ENCODE measurements at regions not wholly inside any gene's neighbourhood (a gene's known extent, or its start where the extent isn't known, plus 50 kb on each side); places are given as distances from the start of the nearest gene placed in this dataset.
A peak's percentile ranks its signal among the peaks of the same experiment; 100 is the strongest.

GRCh38 chr10:32160864-32161263 lies 104.6 kb upstream of the KIF5B start:
- Histone ChIP-seq H3K4me2 (ENCODE audit: low read length) (no peak overlapping the region), H3K9me3 (ENCODE audit: insufficient read depth, low read depth, low read length) (peaks cover 2% of the 10 kb centered on the region), H3K79me2 (ENCODE audit: control insufficient read depth, insufficient read depth, low read length, poor library complexity) (no peaks in the 10 kb centered on the region), H4K12ac (ENCODE audit: low read depth, low read length) (no peak overlapping the region), H2BK120ac (ENCODE audit: insufficient read depth, low read length, poor library complexity) (no peak overlapping the region), H2BK5ac (ENCODE audit: low read depth, low read length, poor library complexity) (no peak overlapping the region), H3K14ac (ENCODE audit: low read length) (no peak overlapping the region), H3K18ac (ENCODE audit: low read length) (no peak overlapping the region), H3K9ac (ENCODE audit: low read length) (no peak overlapping the region), H3K4me1 (ENCODE audit: control insufficient read depth in 1 of 2, insufficient read depth in 2 of 2, low read length in 2 of 2) (no peaks in the 10 kb centered on the region), H2AK5ac (ENCODE audit: low read length) (no peak overlapping the region), H2BK12ac (ENCODE audit: low read length) (no peak overlapping the region), H3K36me3 (ENCODE audit: control insufficient read depth in 1 of 2, insufficient read depth in 2 of 2, low read length in 2 of 2) (no peaks in the 10 kb centered on the region), H4K8ac (ENCODE audit: low read depth, low read length) (no peak overlapping the region), H2AFZ (ENCODE audit: insufficient read depth, low read length, poor library complexity) (no peak overlapping the region), H3K27me3 (ENCODE audit: insufficient read depth, low read length) (no peaks in the 10 kb centered on the region), H4K91ac (ENCODE audit: low read depth, low read length) (no peak overlapping the region), H3K79me1 (ENCODE audit: low read length) (no peaks in the 10 kb centered on the region), H3K23ac (ENCODE audit: low read length) (no peak overlapping the region), H3K4ac (ENCODE audit: low read depth, low read length) (no peak overlapping the region), H3K27ac (ENCODE audit: low read depth, low read length) (no peak overlapping the region), H3K4me3 (ENCODE audit: low read depth, low read length) (no peak overlapping the region)
- WGBS (ENCODE audit: extremely low coverage, insufficient coverage, insufficient read length) = no CpG with 5 or more reads among the region's 2 CpGs
- no peak for DNase-seq

GRCh38 chr10:32159264-32159663 lies 103.0 kb upstream of the KIF5B start:
- Histone ChIP-seq H3K36me3 (ENCODE audit: control insufficient read depth in 1 of 2, insufficient read depth in 2 of 2, low read length in 2 of 2) (no peaks in the 10 kb centered on the region), H4K91ac (ENCODE audit: low read depth, low read length) (no peak overlapping the region), H4K8ac (ENCODE audit: low read depth, low read length) (no peak overlapping the region), H2BK5ac (ENCODE audit: low read depth, low read length, poor library complexity) (no peak overlapping the region), H3K4me3 (ENCODE audit: low read depth, low read length) (no peak overlapping the region), H3K4me2 (ENCODE audit: low read length) (no peak overlapping the region), H3K9me3 (ENCODE audit: insufficient read depth, low read depth, low read length) (no peaks in the 10 kb centered on the region), H3K27ac (ENCODE audit: low read depth, low read length) (no peak overlapping the region), H2BK12ac (ENCODE audit: low read length) (no peak overlapping the region), H3K14ac (ENCODE audit: low read length) (no peak overlapping the region), H3K4me1 (ENCODE audit: control insufficient read depth in 1 of 2, insufficient read depth in 2 of 2, low read length in 2 of 2) (peaks cover 0 to 2% of the 10 kb centered on the region in 2 experiments), H3K27me3 (ENCODE audit: insufficient read depth, low read length) (no peaks in the 10 kb centered on the region), H3K4ac (ENCODE audit: low read depth, low read length) (no peak overlapping the region), H2AK5ac (ENCODE audit: low read length) (no peak overlapping the region), H2BK120ac (ENCODE audit: insufficient read depth, low read length, poor library complexity) (no peak overlapping the region), H3K18ac (ENCODE audit: low read length) (no peak overlapping the region), H3K79me1 (ENCODE audit: low read length) (no peaks in the 10 kb centered on the region), H3K79me2 (ENCODE audit: control insufficient read depth, insufficient read depth, low read length, poor library complexity) (no peaks in the 10 kb centered on the region), H4K12ac (ENCODE audit: low read depth, low read length) (no peak overlapping the region), H3K23ac (ENCODE audit: low read length) (no peak overlapping the region), H2AFZ (ENCODE audit: insufficient read depth, low read length, poor library complexity) (no peak overlapping the region), H3K9ac (ENCODE audit: low read length) (no peak overlapping the region)
- no peak for DNase-seq
- no CpG with 5 or more reads among the region's 7 CpGs for WGBS (ENCODE audit: extremely low coverage, insufficient coverage, insufficient read length)

- Histone ChIP-seq H3K79me2 (ENCODE audit: control insufficient read depth, insufficient read depth, low read length, poor library complexity) (no peaks in the 10 kb centered on the region), H2BK120ac (ENCODE audit: insufficient read depth, low read length, poor library complexity) (no peak overlapping the region), H3K79me1 (ENCODE audit: low read length) (no peaks in the 10 kb centered on the region), H2AK5ac (ENCODE audit: low read length) (no peak overlapping the region), H3K14ac (ENCODE audit: low read length) (no peak overlapping the region), H3K9me3 (ENCODE audit: insufficient read depth, low read depth, low read length) (peaks cover 1% of the 10 kb centered on the region), H3K4ac (ENCODE audit: low read depth, low read length) (no peak overlapping the region), H3K27ac (ENCODE audit: low read depth, low read length) (no peak overlapping the region), H2BK5ac (ENCODE audit: low read depth, low read length, poor library complexity) (no peak overlapping the region), H3K4me2 (ENCODE audit: low read length) (no peak overlapping the region), H3K27me3 (ENCODE audit: insufficient read depth, low read length) (no peaks in the 10 kb centered on the region), H4K12ac (ENCODE audit: low read depth, low read length) (no peak overlapping the region), H4K91ac (ENCODE audit: low read depth, low read length) (no peak overlapping the region), H4K8ac (ENCODE audit: low read depth, low read length) (no peak overlapping the region), H3K36me3 (ENCODE audit: control insufficient read depth in 1 of 2, insufficient read depth in 2 of 2, low read length in 2 of 2) (no peaks in the 10 kb centered on the region), H3K4me1 (ENCODE audit: control insufficient read depth in 1 of 2, insufficient read depth in 2 of 2, low read length in 2 of 2) (peaks cover 0 to 2% of the 10 kb centered on the region in 2 experiments), H2AFZ (ENCODE audit: insufficient read depth, low read length, poor library complexity) (no peak overlapping the region), H3K18ac (ENCODE audit: low read length) (no peak overlapping the region), H3K9ac (ENCODE audit: low read length) (no peak overlapping the region), H3K23ac (ENCODE audit: low read length) (no peak overlapping the region), H3K4me3 (ENCODE audit: low read depth, low read length) (no peak overlapping the region), H2BK12ac (ENCODE audit: low read length) (no peak overlapping the region)
- peak; percentile 29 to 82 for DNase-seq
- WGBS (ENCODE audit: extremely low coverage, insufficient coverage, insufficient read length) = no CpG with 5 or more reads among the region's 4 CpGs
Observed at GRCh38 chr10:32156031-32156495, 99.8 kb upstream of the KIF5B start.

GRCh38 chr10:32155075-32155516 lies 98.9 kb upstream of the KIF5B start:
- no peaks in the 10 kb centered on the region for H3K79me1 ChIP-seq (ENCODE audit: low read length)
- no peak overlapping the region for H3K27ac ChIP-seq (ENCODE audit: low read depth, low read length)
- no peaks in the 10 kb centered on the region for H3K79me2 ChIP-seq (ENCODE audit: control insufficient read depth, insufficient read depth, low read length, poor library complexity)
- no peak overlapping the region for H2BK5ac ChIP-seq (ENCODE audit: low read depth, low read length, poor library complexity)
- H3K23ac ChIP-seq (ENCODE audit: low read length) = no peak overlapping the region
- H3K14ac ChIP-seq (ENCODE audit: low read length) = no peak overlapping the region
- no peak overlapping the region for H2BK120ac ChIP-seq (ENCODE audit: insufficient read depth, low read length, poor library complexity)
- no peak overlapping the region for H3K18ac ChIP-seq (ENCODE audit: low read length)
- H3K36me3 ChIP-seq (ENCODE audit: control insufficient read depth in 1 of 2, insufficient read depth in 2 of 2, low read length in 2 of 2) = no peaks in the 10 kb centered on the region
- H3K27me3 ChIP-seq (ENCODE audit: insufficient read depth, low read length) = no peaks in the 10 kb centered on the region
- no peak overlapping the region for H4K12ac ChIP-seq (ENCODE audit: low read depth, low read length)
- no peak overlapping the region for H2AK5ac ChIP-seq (ENCODE audit: low read length)
- no peak overlapping the region for H3K9ac ChIP-seq (ENCODE audit: low read length)
- H3K9me3 ChIP-seq (ENCODE audit: insufficient read depth, low read depth, low read length) = peaks cover 1% of the 10 kb centered on the region
- H3K4me2 ChIP-seq (ENCODE audit: low read length) = no peak overlapping the region
- H3K4me3 ChIP-seq (ENCODE audit: low read depth, low read length) = no peak overlapping the region
- H4K91ac ChIP-seq (ENCODE audit: low read depth, low read length) = no peak overlapping the region
- no peak overlapping the region for H3K4ac ChIP-seq (ENCODE audit: low read depth, low read length)
- DNase-seq = peak in 1 of 2 donors; percentile 68
- no peak overlapping the region for H2BK12ac ChIP-seq (ENCODE audit: low read length)
- no CpG with 5 or more reads among the region's 2 CpGs for WGBS (ENCODE audit: extremely low coverage, insufficient coverage, insufficient read length)
- peaks cover 3 to 5% of the 10 kb centered on the region in 2 experiments for H3K4me1 ChIP-seq (ENCODE audit: control insufficient read depth in 1 of 2, insufficient read depth in 2 of 2, low read length in 2 of 2)
- H4K8ac ChIP-seq (ENCODE audit: low read depth, low read length) = no peak overlapping the region
- H2AFZ ChIP-seq (ENCODE audit: insufficient read depth, low read length, poor library complexity) = no peak overlapping the region
